ENCODE measurements at regions not wholly inside any gene's neighbourhood (a gene's known extent, or its start where the extent isn't known, plus 50 kb on each side); places are given as distances from the start of the nearest gene placed in this dataset.
A peak's percentile ranks its signal among the peaks of the same experiment; 100 is the strongest.
"Not testable (repeated sequence)": the region's sequence is repeated elsewhere in the genome, so short reads cannot be mapped to it uniquely, and the experiment has no call there.

DNA sequence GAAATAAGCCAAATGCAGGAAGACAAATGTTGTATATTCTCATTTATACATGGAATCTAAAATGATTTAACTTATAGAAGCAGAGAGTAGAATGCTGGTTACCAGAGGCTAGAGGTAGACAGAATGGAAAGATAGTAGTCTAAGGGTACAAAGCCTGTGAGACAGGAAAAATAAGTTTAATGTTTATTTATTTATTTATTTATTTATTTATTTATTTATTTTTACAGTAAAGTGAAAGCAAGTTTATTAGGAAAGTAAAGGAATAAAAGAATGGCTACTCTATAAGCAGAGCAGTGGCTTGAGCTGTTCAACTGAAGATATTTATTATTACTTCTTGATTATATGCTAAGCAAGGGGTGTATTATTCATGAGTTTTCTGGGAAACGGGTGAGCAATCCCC lies 203.2 kb downstream of the LAS1L start:
- DNase-seq (ENCODE audit: low read depth in 2 of 2), result no peak

DNA sequence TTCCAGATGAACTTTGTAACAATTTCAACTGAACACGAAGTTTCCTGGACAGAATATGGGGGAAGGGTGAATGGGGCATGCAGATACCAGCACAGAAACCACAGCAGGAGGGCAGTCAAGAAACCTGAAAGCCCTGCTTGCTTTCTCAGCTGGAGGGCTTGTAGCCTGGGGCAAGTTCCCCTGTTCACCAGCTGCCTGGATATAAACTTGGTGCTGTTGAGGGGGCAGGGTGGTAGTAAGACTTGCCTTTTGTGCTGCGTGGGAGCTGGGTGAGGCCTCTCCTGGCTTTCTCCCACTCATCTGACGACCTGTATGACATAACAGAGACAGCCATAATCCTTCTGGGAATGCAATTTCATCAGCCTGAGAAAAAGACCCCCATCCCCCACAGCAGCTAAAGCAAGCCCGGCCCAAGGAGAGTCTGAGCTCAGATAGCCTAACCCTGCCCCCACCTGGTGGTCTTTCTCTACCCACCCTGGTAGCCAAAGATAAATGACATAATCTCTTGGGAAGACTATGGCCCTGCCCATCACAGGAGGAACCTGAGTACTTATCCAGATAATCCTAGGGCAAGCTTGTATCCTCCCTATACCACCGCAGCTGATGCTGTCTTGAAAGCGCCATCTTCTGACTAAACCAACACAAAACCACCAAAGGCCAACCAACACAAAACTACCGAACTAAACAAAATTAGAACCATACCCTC lies 234.3 kb downstream of the LAS1L start:
- DNase-seq (ENCODE audit: low read depth in 2 of 2), result no peak

DNA sequence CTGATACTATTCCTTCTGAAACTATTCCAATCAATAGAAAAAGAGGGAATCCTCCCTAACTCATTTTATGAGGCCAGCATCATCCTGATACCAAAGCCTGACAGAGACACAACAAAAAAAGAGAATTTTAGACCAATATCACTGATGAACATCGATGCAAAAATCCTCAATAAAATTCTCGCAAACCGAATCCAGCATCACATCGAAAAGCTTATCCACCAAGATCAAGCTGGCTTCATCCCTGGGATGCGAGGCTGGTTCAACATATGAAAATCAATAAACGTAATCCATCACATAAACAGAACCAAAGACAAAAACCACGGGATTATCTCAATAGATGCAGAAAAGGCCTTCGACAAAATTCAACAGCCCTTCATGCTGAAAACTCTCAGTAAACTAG lies 251.7 kb downstream of the LAS1L start:
- not testable (repeated sequence) for DNase-seq (ENCODE audit: low read depth in 2 of 2)

DNA sequence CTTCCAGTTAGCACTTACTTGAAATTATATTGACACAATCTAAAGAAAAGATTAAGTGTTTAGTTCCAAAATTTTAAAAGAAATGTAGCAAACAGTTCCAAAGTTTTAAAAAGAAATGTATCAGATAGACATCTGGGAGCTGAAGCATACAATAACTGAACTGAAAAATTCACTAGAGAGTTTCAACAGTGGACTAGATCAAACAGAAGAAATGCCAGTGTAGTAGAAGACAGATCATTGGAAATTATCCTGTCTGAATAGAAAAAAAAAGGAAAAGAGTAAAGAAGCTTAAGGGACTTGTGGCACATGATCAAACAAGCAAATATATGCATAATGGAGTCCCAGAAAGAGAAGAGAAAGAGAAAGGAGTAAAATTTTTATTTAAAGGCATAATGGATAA lies 261.4 kb downstream of the LAS1L start:
- no peak for DNase-seq (ENCODE audit: low read depth in 2 of 2)

DNA sequence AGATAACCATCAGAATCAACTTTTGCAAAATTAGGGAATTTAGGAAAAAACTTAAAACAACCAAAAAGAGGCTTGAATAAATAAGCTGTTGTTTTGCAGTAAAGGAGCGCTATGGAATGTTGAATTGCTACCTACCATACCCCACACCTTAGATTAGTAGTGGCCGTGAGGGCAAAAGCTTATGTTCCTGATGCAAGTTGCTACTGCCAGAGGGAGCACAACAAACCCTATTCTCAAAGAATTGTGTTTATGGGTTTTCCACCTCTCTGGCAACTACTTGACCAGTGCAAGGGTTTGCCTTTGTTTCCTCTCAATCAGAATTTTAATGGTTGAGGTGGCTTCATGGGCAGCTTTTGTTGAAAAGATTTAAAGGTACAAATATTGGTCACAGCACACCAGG lies 268.1 kb downstream of the LAS1L start:
- no peak for DNase-seq (ENCODE audit: low read depth in 2 of 2)

DNA sequence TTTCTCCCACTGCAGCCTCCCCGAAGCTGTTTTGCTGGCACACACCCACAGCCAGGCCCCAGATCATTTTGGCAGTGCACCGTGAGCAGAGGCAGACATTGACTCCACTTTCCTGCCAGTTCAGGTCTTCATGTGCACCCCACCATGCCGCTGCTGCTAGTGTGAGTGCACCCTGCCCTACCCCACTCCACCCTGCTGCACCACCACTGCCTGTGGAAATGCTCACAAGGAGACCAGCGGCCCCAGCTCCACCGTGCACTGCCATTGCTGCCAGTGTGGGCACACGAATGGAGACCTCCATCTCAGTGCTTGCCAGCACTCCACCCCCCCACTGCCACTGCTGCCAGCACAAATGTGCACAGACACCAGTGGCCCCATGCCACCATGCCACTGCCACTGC lies 277.6 kb upstream of the ZC4H2 start:
- no peak for DNase-seq (ENCODE audit: low read depth in 2 of 2)

DNA sequence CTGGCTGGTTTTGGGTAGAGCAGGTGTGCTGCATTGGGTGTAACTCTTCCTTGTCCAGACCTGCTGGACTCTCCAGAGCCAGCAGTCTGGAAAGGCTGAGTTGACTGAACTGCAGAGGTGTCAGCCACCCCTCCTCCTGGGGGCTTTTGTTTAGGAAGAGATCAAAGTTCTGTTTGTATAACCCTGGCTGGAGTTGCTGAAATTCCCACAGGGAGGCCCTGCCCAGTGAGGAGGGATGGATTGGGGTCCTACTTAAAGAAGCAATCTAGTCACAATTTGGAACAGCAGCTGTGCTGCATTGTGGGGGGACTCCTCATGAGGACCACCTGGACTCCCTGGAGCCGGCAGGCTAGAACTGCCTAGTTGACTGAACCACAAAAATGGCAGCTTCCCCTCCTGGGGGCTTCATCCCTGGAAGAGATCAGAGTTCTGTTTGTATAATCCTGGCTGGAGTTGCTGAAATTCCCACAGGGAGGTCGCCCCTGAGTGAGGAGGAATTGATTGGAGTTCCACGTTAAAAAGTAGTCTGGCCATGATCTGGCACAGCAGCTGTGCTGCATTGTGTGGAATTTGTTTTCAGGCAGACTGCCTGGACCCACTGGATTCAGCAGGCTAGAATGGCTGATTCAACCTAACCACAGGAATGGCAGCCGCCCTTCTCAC lies 264.9 kb upstream of the ZC4H2 start:
- no peak for DNase-seq (ENCODE audit: low read depth in 2 of 2)

DNA sequence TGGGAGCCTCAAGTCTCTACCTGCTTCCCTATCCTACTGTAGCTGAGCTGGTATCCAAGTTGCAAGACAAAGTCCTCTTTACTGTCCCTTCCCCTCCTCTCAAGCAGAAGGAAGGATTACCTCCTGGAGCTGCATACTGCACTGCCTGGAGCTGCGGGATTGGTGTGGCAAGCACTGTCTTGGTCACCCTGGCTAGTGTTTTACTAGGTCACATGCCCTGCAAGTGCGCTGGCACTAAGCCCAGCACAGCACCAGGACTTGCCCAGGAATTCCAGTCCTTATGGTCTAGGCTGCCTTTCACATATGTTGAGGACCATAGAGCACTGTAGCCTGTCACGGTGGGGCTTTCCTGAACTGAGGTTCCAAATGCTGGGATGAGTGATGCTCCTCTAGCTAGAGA lies 227.3 kb upstream of the ZC4H2 start:
- DNase-seq (ENCODE audit: low read depth in 2 of 2), result no peak

DNA sequence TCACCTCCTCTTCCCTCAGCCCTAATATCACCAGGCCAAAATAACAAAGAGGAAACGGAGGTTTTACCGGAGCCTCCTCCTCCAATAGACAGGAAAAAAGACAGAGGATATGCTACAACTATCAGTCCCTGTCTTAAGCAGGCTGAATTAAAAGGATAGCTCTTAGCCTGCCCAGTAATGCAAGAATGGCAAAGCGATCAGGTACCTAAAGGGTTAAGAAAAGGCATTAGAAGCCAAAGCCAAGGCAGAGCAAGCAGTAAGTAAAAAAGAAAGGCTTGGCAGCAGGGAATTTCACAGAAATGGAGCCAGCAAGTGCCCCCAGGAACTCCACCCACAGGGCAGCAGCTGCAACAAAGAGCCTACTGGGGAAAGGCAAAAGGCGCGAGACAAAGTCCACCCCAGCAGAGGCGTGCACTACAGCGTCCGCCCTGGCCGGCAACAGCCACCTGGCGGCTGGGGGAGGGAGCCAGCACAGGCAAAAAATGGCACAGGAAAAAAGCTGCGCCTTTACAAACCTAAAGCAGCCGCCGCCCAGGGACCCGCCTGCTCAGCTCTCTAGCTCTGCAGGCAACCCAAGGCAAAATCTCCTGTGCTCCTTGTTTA lies 220.6 kb upstream of the ZC4H2 start:
- DNase-seq (ENCODE audit: low read depth in 2 of 2), result no peak

DNA sequence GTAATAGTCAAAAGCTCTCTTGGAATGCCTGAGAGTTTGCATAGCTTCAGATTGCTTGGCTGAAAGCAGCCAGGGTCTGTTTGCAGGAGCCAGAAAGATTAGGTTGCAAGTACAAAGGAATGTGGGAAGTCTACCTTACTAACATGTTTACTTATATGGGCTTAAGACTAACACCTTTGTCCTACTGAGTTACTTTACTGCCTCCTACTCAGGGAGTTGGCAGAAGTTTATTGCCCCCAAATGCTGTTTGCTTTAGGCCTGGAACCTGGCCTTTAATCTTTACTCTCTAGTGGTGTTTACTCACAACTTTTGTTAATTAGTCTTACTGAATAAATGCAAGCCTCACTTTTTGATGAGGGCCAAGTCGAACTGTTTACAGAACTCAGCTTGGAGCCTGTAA lies 219.4 kb upstream of the ZC4H2 start:
- DNase-seq (ENCODE audit: low read depth in 2 of 2), result no peak

DNA sequence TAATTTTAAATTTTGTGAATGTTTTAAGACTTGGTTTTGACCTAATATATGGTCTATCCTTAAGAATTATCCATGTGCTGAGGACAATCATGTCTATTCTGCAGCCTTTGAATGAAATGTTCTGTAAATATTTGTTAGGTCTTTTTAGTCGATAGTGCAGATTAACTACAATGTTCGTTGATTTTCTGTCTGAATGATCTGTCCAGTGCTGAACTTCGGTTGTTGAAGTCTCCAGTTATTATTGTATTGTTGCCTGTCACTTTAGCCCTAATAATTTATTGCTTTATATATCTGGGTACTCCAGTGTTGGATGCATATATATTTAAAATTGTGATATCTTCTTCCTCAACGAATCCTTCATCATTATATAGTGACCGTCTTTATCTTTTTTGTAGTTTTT lies 218.3 kb upstream of the ZC4H2 start:
- no peak for DNase-seq (ENCODE audit: low read depth in 2 of 2)

DNA sequence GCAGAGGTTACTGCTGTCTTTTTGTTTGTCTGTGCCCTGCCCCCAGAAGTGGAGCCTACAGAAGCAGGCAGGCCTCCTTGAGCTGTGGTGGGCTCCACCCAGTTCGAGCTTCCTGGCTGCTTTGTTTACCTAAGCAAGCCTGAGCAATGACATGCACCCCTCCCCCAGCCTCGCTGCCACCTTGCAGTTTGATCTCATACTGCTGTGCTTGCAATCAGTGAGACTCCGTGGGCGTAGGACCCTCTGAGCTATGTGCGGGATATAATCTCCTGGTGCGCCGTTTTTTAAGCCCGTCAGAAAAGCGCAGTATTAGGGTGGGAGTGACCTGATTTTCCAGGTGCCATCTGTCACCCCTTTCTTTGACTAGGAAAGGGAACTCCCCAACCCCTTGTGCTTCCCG lies 187.1 kb upstream of the ZC4H2 start:
- DNase-seq (ENCODE audit: low read depth in 2 of 2), result not testable (repeated sequence)

DNA sequence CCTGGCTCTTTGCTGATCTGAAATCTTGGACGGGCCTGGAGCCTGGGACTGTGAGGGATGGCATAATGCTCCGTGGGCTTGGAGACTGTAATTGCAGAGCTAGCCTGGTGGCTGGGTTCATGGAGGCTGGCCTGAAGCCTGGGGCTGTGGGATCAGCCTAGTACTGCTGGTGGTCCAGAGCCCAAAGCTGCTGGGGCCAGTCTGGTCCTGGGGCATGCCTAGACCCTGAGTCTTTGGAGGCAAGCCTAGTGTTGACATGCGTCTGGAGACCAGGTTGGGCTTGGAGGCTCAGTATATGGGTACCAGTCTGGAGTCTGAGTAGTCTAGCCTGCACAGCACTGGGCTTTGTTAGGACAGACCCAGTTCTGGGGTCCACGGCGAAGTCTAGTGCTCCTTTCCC lies 172.0 kb upstream of the ZC4H2 start:
- DNase-seq (ENCODE audit: low read depth in 2 of 2), result no peak

DNA sequence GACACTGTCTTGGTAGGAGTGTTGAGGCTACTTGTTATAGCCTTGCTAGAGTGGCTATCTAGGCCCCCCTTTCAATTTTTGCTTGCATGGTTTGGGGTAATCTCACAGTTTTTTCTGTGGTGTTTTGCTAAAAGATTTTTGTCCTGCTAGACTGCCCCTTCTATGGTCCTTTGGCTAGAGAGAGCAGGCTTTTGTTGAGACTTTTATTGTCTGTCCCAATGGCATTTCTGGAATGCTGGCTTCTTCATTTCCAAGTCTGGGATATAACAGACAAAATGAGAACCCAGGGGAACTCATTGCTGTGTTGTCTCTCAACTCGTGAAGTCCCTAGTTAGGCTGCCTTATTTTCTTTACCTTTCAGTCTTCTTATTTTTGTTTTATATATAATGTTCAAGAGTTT lies 160.2 kb upstream of the ZC4H2 start:
- DNase-seq (ENCODE audit: low read depth in 2 of 2), result no peak

DNA sequence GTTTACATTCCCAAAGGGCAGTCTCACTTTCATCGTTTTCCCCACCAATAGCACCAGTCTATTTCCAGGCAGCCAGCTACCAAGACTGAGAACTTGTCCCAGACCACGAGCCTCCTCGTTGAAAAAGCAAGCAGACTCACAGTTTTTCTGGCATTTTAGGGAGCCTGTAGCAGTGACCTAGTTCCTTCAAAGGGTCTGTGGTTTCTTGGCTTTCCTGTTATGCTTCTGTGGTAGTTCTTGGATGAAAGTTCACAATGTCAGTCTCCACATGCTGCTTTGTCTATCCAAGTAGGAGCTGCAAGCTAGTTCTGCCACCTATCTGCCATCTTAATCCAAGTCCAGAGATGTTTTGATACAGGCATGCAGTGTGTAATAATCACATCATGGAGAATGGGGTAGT lies 151.6 kb upstream of the ZC4H2 start:
- no peak for DNase-seq (ENCODE audit: low read depth in 2 of 2)

DNA sequence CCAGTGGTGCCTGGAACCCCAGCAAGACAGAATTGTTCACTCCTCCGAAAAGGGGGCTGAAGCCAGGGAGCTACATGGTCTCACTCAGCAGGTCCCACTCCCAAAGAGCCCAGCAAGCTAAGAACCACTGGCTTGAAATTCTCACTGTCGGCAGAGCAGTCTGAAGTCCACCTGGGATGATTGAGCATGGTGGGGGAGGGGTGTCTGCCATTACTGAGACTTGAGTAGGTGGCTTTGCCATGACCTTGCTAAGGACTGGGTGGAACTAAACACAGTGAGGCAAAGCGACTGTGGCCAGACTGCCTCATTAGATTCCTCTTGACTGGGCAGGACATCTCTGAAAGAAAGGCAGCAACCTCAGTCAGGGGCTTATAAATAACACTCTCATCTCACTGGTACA lies 122.6 kb upstream of the ZC4H2 start:
- DNase-seq (ENCODE audit: low read depth in 2 of 2), result no peak

DNA sequence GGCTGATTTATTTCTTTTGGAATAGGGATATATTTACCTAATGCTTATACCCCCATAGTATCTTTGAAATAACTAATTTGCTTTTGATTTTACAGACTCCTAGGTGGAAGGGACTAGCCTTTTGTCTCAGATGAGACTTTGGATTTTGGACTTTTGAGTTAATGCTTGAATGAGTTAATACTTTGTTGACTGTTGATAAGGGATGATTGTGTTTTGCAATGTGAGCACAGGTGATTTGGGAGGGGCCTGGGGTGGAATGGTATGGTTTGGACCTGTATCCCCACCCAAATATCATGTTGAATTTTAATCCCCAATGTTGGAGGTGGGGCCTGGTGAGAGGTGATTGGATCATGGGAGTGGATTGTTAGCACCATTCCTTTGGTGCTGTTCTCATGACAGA lies 117.4 kb upstream of the ZC4H2 start:
- DNase-seq (ENCODE audit: low read depth in 2 of 2), result no peak

DNA sequence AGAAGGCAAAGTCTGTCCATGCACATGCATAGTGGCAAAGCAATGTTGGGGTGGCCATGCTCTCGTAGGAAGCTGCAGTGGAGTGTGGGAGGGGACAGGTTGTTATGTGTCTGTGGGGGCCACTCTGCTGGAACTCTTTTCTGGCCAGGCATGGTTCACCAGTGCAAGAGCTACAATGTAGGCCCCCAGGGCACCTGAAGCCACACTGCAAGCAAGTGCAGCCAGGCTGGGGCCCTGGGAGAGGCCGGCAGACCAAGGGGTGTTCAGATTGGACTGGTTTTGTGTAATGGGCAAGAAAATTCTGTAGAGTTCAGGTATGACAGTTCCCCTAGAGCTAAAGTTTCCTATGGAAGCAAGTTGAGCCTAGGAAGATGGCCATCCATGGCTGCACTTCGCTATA lies 97.0 kb upstream of the ZC4H2 start:
- DNase-seq (ENCODE audit: low read depth in 2 of 2), result no peak

DNA sequence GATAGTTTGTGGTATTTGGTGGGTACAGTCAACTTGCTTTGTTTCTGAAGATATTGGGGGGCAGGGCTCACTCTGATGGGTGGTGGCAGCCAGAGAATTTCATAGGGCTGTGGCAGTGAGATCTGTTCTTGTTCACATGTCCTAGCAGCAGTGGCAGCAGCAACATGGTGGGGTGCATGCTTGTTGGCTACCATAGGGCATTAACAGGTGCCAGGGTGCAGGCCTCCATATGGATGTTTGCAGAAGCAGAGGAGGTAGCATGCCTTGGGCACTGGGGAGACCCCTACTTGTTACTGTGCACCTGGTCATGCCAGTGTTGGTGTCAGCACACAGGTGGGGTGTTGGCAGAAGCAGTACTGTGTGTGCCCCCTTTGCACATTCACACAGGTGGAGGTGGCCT lies 96.3 kb upstream of the ZC4H2 start:
- DNase-seq (ENCODE audit: low read depth in 2 of 2), result no peak

DNA sequence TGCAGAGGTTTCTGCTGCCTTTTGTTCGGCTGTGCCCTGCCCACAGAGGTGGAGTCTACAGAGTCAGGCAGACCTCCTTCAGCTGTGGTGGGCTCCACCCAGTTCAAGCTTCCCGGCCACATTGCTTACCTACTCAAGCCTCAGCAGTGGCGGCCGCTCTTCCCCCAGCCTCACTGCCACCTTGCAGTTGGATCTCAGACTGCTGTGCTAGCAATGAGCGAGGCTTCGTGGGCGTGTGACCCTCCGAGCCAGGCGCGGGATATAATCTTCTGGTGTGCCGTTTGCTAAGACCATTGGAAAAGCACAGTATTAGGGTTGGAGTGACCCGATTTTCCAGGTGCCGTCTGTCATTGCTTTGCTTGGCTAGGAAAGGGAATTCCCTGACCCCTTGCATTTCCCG lies 82.4 kb upstream of the ZC4H2 start:
- not testable (repeated sequence) for DNase-seq (ENCODE audit: low read depth in 2 of 2)

DNA sequence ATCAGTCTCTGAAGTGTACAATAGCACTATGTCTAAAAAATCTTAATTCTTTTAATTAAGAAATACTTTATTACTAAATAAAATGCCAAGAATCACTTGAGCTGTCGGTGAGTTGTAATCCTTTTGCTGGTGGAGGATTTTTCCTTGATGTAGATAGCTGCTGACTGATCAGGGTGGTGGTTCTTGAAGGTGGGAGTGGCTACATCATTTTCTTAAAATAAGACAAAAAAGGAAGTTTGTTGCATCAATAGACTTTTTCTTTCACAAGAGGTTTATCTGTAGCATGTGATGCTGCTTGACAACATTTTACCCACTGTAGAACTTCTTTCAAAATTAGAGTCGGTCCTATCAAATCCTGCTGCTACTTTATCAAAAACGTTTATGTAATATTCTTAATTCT lies 68.8 kb upstream of the ZC4H2 start:
- DNase-seq (ENCODE audit: low read depth in 2 of 2), result no peak

DNA sequence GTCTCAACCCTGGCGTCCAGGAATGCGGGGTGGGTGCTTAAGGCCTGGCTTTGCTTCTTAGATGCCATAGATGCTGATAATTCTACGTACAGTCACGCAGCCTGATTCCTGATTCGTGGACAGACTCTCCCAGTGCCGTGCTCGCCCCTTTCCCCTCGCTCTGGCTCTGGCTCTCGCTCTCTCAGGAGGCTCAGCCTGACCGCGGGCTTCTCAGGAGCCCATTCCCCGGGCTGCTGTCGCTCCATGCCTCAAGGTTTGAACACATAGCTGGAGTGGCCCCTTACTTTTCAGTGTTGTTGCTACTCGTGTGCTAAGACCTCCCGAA lies 59.2 kb upstream of the ZC4H2 start:
- no peak for DNase-seq (ENCODE audit: low read depth in 2 of 2)

DNA sequence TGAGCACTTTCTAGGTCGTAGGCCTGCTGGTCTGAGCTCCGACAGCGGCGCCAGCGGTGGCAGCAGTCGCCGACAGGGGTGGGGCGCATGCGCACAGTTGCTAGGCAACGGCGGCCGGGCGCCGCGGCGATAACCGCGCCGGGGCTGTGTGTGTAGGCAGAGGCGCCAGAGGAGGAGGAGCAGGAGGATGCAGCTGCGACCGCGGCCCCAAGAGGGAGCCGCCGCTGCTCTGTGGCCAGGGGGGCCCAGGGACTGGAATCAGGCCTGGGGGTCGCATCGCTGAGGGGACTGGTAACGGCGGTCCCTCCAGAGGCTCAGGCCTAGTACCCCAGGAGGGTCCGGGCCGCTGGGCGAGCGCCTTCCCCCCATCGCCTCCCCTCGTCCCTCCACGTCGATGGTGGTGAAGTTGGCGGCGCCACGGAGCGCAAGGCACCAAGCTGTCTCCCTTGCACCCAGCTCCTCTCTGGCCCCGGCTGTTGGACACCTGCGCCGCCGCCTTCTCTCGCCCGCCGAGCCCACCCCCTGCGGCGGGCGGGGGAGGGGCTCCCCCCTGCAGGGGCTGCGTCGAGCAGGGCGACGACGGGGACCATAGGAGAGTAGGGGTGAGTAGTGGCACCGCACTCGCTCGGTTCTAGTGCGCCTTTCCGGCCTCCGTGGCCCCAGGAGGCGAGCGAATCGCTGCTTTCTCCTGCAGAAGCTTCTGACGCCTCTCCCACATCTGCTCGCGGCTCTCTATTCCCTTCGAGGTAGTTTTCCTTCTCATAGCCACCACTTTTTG lies 58.6 kb upstream of the ZC4H2 start, which contains the start of gene ZC3H12B:
Gene ZC3H12B (plus strand): TSS at position 159 of the 778 bp plus-strand sequence.
- DNase-seq (ENCODE audit: low read depth in 2 of 2), result peak; percentile 49 to 51
